ENCODE measurements at regions not wholly inside any gene's neighbourhood (a gene's known extent, or its start where the extent isn't known, plus 50 kb on each side); places are given as distances from the start of the nearest gene placed in this dataset.

- intact Hi-C loops (cut with DNase I): no loop called here
- H3K4me3 ChIP-seq: no peak overlapping the region
- ATAC-seq (no peak), DNase-seq (no peak)
- TF ChIP-seq, protein P1, sequence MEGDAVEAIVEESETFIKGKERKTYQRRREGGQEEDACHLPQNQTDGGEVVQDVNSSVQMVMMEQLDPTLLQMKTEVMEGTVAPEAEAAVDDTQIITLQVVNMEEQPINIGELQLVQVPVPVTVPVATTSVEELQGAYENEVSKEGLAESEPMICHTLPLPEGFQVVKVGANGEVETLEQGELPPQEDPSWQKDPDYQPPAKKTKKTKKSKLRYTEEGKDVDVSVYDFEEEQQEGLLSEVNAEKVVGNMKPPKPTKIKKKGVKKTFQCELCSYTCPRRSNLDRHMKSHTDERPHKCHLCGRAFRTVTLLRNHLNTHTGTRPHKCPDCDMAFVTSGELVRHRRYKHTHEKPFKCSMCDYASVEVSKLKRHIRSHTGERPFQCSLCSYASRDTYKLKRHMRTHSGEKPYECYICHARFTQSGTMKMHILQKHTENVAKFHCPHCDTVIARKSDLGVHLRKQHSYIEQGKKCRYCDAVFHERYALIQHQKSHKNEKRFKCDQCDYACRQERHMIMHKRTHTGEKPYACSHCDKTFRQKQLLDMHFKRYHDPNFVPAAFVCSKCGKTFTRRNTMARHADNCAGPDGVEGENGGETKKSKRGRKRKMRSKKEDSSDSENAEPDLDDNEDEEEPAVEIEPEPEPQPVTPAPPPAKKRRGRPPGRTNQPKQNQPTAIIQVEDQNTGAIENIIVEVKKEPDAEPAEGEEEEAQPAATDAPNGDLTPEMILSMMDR (IDR thresholded peaks at IDR 0.05): no peak
- no peaks in the 10 kb centered on the region for H3K36me3 ChIP-seq
- H3K27me3 ChIP-seq: no peaks in the 10 kb centered on the region
- no peak overlapping the region for H3K27ac ChIP-seq
- H3K4me1 ChIP-seq: no peaks in the 10 kb centered on the region
- peaks cover 0 to 4% (median 0%) of the 10 kb centered on the region in 11 donors for H3K9me3 ChIP-seq
Observed at GRCh38 chr4:159768016-159768415, 665.1 kb downstream of the RAPGEF2 start.

DNA sequence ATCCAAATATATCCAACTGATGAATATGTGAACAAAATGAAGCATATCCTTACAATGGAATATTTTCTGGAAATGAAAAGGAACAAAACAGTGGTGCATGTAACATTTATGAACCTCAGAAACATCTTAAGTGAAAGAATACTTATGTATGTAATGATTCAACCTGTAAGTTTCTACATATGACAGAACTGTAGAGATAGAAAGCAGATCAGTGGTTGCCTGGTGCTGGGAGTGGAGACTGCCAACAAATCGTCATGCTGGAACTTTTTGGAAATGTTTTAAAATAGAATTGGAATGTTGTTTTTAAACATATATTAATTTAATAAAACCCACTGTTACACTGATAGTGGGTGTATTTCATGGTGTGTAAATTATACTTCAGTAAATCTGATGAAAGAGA, 667.5 kb downstream of the RAPGEF2 start:
- H3K27me3 ChIP-seq: no peaks in the 10 kb centered on the region
- intact Hi-C loops (cut with DNase I): no loop called here
- WGBS, 2 donors: 15 to 22% methylated on average over 1 of the region's 1 CpG

DNA sequence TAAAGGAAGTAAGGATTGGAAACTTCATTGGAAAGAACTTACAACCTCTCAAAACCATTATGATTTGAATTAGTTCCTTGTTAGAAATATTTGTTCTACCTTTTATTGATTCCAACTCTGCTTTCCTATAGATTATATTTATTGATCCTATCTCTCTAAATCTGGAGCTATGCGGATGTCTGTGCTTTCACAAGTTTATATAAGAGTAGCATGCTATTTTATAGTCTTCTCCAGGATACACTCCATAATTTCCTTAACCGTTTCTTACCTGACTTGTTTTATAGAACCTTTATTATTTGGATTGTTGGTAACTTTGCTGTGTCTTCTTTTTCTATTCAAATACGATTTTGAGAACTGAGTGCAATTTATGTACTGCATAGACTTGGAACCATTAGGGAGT, 668.1 kb downstream of the RAPGEF2 start:
- H3K9me3 ChIP-seq: peaks cover 0 to 4% (median 0%) of the 10 kb centered on the region in 11 donors
- TF ChIP-seq, protein P1 (IDR thresholded peaks at IDR 0.05): no peak
- intact Hi-C loops (cut with DNase I): no loop called here
- H3K27me3 ChIP-seq: no peaks in the 10 kb centered on the region
- H3K27ac ChIP-seq: no peak overlapping the region
- no peak for ATAC-seq
- 60 to 61% methylated on average over 3 of the region's 3 CpGs for WGBS, 2 donors
- H3K36me3 ChIP-seq: no peaks in the 10 kb centered on the region
- no peak overlapping the region for H3K4me3 ChIP-seq
- DNase-seq: no peak
- no peaks in the 10 kb centered on the region for H3K4me1 ChIP-seq

More for the DNA sequence above, 667.5 kb downstream of the RAPGEF2 start:
- TF ChIP-seq, protein P1 (IDR thresholded peaks at IDR 0.05): no peak
- H3K36me3 ChIP-seq: no peaks in the 10 kb centered on the region
- no peak overlapping the region for H3K4me3 ChIP-seq
- peaks cover 0 to 4% (median 0%) of the 10 kb centered on the region in 11 donors for H3K9me3 ChIP-seq
- no peak for ATAC-seq
- DNase-seq: no peak
- no peaks in the 10 kb centered on the region for H3K4me1 ChIP-seq
- no peak overlapping the region for H3K27ac ChIP-seq

GRCh38 chr4:159776961-159777360, 674.1 kb downstream of the RAPGEF2 start:
- Histone ChIP-seq H3K4me3 (no peak overlapping the region), H3K27ac (no peak overlapping the region), H3K4me1 (no peaks in the 10 kb centered on the region), H3K36me3 (no peaks in the 10 kb centered on the region), H3K9me3 (peaks cover 0 to 4% (median 0%) of the 10 kb centered on the region in 11 donors), H3K27me3 (no peaks in the 10 kb centered on the region)
- WGBS, 2 donors: 63 to 68% methylated on average over 2 of the region's 2 CpGs
- intact Hi-C loops (cut with DNase I): no loop called here
- DNase-seq: no peak
- no peak for ATAC-seq
- TF ChIP-seq, protein P1 (IDR thresholded peaks at IDR 0.05): no peak
